OCI-LY7 (cell line): ENCODE measurements at regions not wholly inside any gene's neighbourhood (a gene's known extent, or its start where the extent isn't known, plus 50 kb on each side); places are given as distances from the start of the nearest gene placed in this dataset.
"Not testable (repeated sequence)": the region's sequence is repeated elsewhere in the genome, so short reads cannot be mapped to it uniquely, and the experiment has no call there.

ENCODE experiments used
- CTCF ChIP-seq: fragments of 200-600 bp; sonication (generic); conservative IDR thresholded peaks from 2 replicates; pipeline ENCODE4 v1.5.1; 2014; ENCODE audit warnings: mild to moderate bottlenecking, antibody characterized with exemption, low read length, moderate library complexity, mixed read lengths
- EZH2phosphoT487 ChIP-seq: fragments of 200-600 bp; sonication (generic); IDR thresholded peaks from 2 replicates; pipeline ENCODE4 v1.6.1; 2018; ENCODE audit warnings: low read depth, borderline replicate concordance, mild to moderate bottlenecking, mixed run types, antibody characterized with exemption, low read length, moderate library complexity, mixed read lengths

- TF ChIP-seq CTCF, EZH2phosphoT487: not testable (repeated sequence)
Observed at GRCh38 chr7:149951579-149951978, 77.8 kb downstream of the ATP6V0E2 start.
